Liver (tissue), 8 donors: ENCODE measurements at regions not wholly inside any gene's neighbourhood (a gene's known extent, or its start where the extent isn't known, plus 50 kb on each side); places are given as distances from the start of the nearest gene placed in this dataset.

Experiments used
- DNase-seq: peaks from one replicate; pipeline ENCODE4 v3.0.0-alpha.2; 2017; ENCODE audit warnings: low spot score
- H3K27ac ChIP-seq, 2 donors: one replicate each; pipeline ENCODE4 v1.7.0; 2013; ENCODE audit warnings: inconsistent platforms in 2 of 2, low read length in 2 of 2, control low read depth in 1 of 2, low read depth in 1 of 2, mild to moderate bottlenecking in 1 of 2
- H3K27me3 ChIP-seq, 4 donors: one replicate each; pipeline versions ENCODE4 v1.6.1 to v1.7.0; 2013; ENCODE audit warnings: low read length in 3 of 4, inconsistent platforms in 1 of 4, mild to moderate bottlenecking in 1 of 4, moderate library complexity in 1 of 4; ENCODE audit not compliant: control insufficient read depth in 4 of 4, insufficient read depth in 4 of 4
- H3K36me3 ChIP-seq, 4 donors: one replicate each; pipeline versions ENCODE4 v1.6.1 to v1.7.0; 2013; ENCODE audit warnings: low read length in 3 of 4, mild to moderate bottlenecking in 3 of 4, low read depth in 1 of 4, moderate library complexity in 1 of 4; ENCODE audit not compliant: control insufficient read depth in 4 of 4, insufficient read depth in 3 of 4
- H3K4me1 ChIP-seq, 4 donors: one replicate each; pipeline versions ENCODE4 v1.6.1 to v1.7.0; 2013; ENCODE audit warnings: low read length in 3 of 4, mild to moderate bottlenecking in 3 of 4, moderate library complexity in 1 of 4; ENCODE audit not compliant: control insufficient read depth in 4 of 4, insufficient read depth in 4 of 4
- H3K4me3 ChIP-seq, 3 donors: one replicate each; pipeline versions ENCODE4 v1.6.1 to v1.7.0; 2013; ENCODE audit warnings: low read length in 3 of 3, control low read depth in 1 of 3, low read depth in 1 of 3, mild to moderate bottlenecking in 1 of 3
- H3K9ac ChIP-seq, 2 donors: one replicate each; pipeline ENCODE4 v1.7.0; 2013; ENCODE audit warnings: low read length in 2 of 2, mild to moderate bottlenecking in 2 of 2, moderate library complexity in 2 of 2, control low read depth in 1 of 2, low read depth in 1 of 2
- H3K9me3 ChIP-seq, 4 donors: one replicate each; pipeline versions ENCODE4 v1.6.1 to v1.7.0; 2013; ENCODE audit warnings: low read length in 3 of 4; ENCODE audit not compliant: control insufficient read depth in 4 of 4
- EGR1 ChIP-seq, 2 donors: IDR thresholded peaks; 2 replicates each; pipeline ENCODE4 v1.6.1; 2016 to 2018; ENCODE audit warnings: antibody characterized with exemption in 2 of 2, low read depth in 2 of 2
- FOXA1 ChIP-seq: IDR thresholded peaks from 2 replicates; pipeline ENCODE4 v1.6.1; 2016; ENCODE audit warnings: antibody characterized with exemption
- FOXA2 ChIP-seq: IDR thresholded peaks from 2 replicates; pipeline ENCODE4 v1.6.1; 2016; ENCODE audit warnings: antibody characterized with exemption
- GABPA ChIP-seq, 2 donors: IDR thresholded peaks in 1 of 2; conservative IDR thresholded peaks in 1 of 2; 2 replicates each; pipeline ENCODE4 v1.6.1; 2016; ENCODE audit warnings: antibody characterized with exemption in 2 of 2, mild to moderate bottlenecking in 1 of 2, moderate library complexity in 1 of 2
- HNF4A ChIP-seq, 2 donors: conservative IDR thresholded peaks; 2 replicates each; pipeline ENCODE4 v1.6.1; 2016; ENCODE audit warnings: antibody characterized with exemption in 2 of 2, mild to moderate bottlenecking in 2 of 2
- HNF4G ChIP-seq: IDR thresholded peaks from 2 replicates; pipeline ENCODE4 v1.6.1; 2016; ENCODE audit warnings: antibody characterized with exemption
- JUND ChIP-seq, 2 donors: IDR thresholded peaks; 2 replicates each; pipeline ENCODE4 v1.6.1; 2016; ENCODE audit warnings: antibody characterized with exemption in 2 of 2
- NR2F2 ChIP-seq: IDR thresholded peaks from 2 replicates; pipeline ENCODE4 v1.6.1; 2016; ENCODE audit warnings: antibody characterized with exemption
- REST ChIP-seq: IDR thresholded peaks from 2 replicates; pipeline ENCODE4 v1.6.1; 2016; ENCODE audit warnings: antibody characterized with exemption, mild to moderate bottlenecking
- SP1 ChIP-seq: IDR thresholded peaks from 2 replicates; pipeline ENCODE4 v1.6.1; 2018; ENCODE audit warnings: antibody characterized with exemption, mild to moderate bottlenecking
- TAF1 ChIP-seq: conservative IDR thresholded peaks from 2 replicates; pipeline ENCODE4 v1.6.1; 2016; ENCODE audit warnings: antibody characterized with exemption, mild to moderate bottlenecking
- YY1 ChIP-seq: IDR thresholded peaks from 2 replicates; pipeline ENCODE4 v1.6.1; 2016; ENCODE audit warnings: antibody characterized with exemption, mild to moderate bottlenecking
- ZBTB33 ChIP-seq: IDR thresholded peaks from 2 replicates; pipeline ENCODE4 v1.6.1; 2016; ENCODE audit warnings: antibody characterized with exemption
- WGBS: extraction: QIAGEN DNeasy Blood & Tissue Kit; methylation state at CpG from one replicate; pipeline ENCODE4 v1.1.7; 2013; 5-methylcytosine and 5-hydroxymethylcytosine counted together
- TF ChIP-seq, protein P1 (sequence below): fragments of 150-350 bp; IDR thresholded peaks from 2 replicates; pipeline ENCODE4 v1.5.1; 2017; ENCODE audit warnings: improper control_type of control experiment, low read depth, low read length; ENCODE audit not compliant: missing input control
- TF ChIP-seq, protein P2 (sequence below): IDR thresholded peaks from 2 replicates; pipeline ENCODE4 v1.6.1; 2016; ENCODE audit warnings: antibody characterized with exemption
- TF ChIP-seq, protein P3 (sequence below): IDR thresholded peaks from 2 replicates; pipeline ENCODE4 v1.6.1; 2016; ENCODE audit warnings: antibody characterized with exemption
- donor health status: healthy.
- donor health status: healthy.
- donor health status: healthy.
- donor health status: healthy.
- donor health status: healthy.

- no peak overlapping the region for H3K27ac ChIP-seq
- WGBS = 89% methylated on average over 1 of the region's 1 CpG
- no peak overlapping the region for H3K9ac ChIP-seq
- no peak overlapping the region for H3K4me3 ChIP-seq
- DNase-seq = no peak
- TF ChIP-seq, protein P1, sequence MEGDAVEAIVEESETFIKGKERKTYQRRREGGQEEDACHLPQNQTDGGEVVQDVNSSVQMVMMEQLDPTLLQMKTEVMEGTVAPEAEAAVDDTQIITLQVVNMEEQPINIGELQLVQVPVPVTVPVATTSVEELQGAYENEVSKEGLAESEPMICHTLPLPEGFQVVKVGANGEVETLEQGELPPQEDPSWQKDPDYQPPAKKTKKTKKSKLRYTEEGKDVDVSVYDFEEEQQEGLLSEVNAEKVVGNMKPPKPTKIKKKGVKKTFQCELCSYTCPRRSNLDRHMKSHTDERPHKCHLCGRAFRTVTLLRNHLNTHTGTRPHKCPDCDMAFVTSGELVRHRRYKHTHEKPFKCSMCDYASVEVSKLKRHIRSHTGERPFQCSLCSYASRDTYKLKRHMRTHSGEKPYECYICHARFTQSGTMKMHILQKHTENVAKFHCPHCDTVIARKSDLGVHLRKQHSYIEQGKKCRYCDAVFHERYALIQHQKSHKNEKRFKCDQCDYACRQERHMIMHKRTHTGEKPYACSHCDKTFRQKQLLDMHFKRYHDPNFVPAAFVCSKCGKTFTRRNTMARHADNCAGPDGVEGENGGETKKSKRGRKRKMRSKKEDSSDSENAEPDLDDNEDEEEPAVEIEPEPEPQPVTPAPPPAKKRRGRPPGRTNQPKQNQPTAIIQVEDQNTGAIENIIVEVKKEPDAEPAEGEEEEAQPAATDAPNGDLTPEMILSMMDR = no peak
- TF ChIP-seq, protein P2, sequence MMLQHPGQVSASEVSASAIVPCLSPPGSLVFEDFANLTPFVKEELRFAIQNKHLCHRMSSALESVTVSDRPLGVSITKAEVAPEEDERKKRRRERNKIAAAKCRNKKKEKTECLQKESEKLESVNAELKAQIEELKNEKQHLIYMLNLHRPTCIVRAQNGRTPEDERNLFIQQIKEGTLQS = no peak
- no peak for TF ChIP-seq HNF4A (conservative IDR thresholded peaks at IDR 0.05)
- TF ChIP-seq GABPA (IDR thresholded peaks at IDR 0.05 in 1 of 2, conservative IDR thresholded peaks at IDR 0.05 in 1 of 2) = no peak
- TF ChIP-seq ZBTB33 = no peak
- no peak for TF ChIP-seq FOXA2
- no peak for TF ChIP-seq JUND (IDR thresholded peaks at IDR 0.05)
- TF ChIP-seq SP1 = no peak
- no peak for TF ChIP-seq NR2F2
- TF ChIP-seq TAF1 = no peak
- TF ChIP-seq, protein P3, sequence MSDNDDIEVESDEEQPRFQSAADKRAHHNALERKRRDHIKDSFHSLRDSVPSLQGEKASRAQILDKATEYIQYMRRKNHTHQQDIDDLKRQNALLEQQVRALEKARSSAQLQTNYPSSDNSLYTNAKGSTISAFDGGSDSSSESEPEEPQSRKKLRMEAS = no peak
- TF ChIP-seq HNF4G = no peak
- no peak for TF ChIP-seq YY1
- TF ChIP-seq EGR1 (IDR thresholded peaks at IDR 0.05; ENCODE audit: low read depth in 2 of 2) = no peak
- no peak for TF ChIP-seq REST
- no peak for TF ChIP-seq FOXA1
- no peaks in the 10 kb centered on the region for H3K4me1 ChIP-seq
- H3K36me3 ChIP-seq = no peaks in the 10 kb centered on the region
- H3K9me3 ChIP-seq = no peaks in the 10 kb centered on the region
- H3K27me3 ChIP-seq = no peaks in the 10 kb centered on the region
Measured at GRCh38 chr3:95725770-95726169, 1088.6 kb upstream of the EPHA6 start.

GRCh38 chr3:95731753-95732152, 1082.6 kb upstream of the EPHA6 start:
- H3K36me3 ChIP-seq = no peaks in the 10 kb centered on the region
- no peak for DNase-seq
- no peak overlapping the region for H3K9ac ChIP-seq
- no peaks in the 10 kb centered on the region for H3K4me1 ChIP-seq
- WGBS = 88% methylated on average over 1 of the region's 1 CpG
- no peaks in the 10 kb centered on the region for H3K9me3 ChIP-seq
- no peaks in the 10 kb centered on the region for H3K27me3 ChIP-seq
- H3K27ac ChIP-seq = no peak overlapping the region
- TF ChIP-seq, protein P1 = no peak
- H3K4me3 ChIP-seq = no peak overlapping the region
